AG09309 (cell line): ENCODE measurements at regions not wholly inside any gene's neighbourhood (a gene's known extent, or its start where the extent isn't known, plus 50 kb on each side); places are given as distances from the start of the nearest gene placed in this dataset.

Experiments
- DNase-seq: peaks from one replicate; pipeline ENCODE4 v3.0.0-alpha.2; 2010; ENCODE audit warnings: low read depth
- H3K4me3 ChIP-seq: 2 replicates; pipeline ENCODE4 v1.5.1; 2011; ENCODE audit warnings: mild to moderate bottlenecking, low read depth, low read length, moderate library complexity; ENCODE audit not compliant: control insufficient read depth
- CTCF ChIP-seq: IDR thresholded peaks from 2 replicates; pipeline ENCODE4 v1.5.1; 2011; ENCODE audit warnings: mild to moderate bottlenecking, low read depth, low read length, inconsistent platforms; ENCODE audit not compliant: insufficient read depth, control insufficient read depth; ENCODE audit errors: missing control alignments

DNA sequence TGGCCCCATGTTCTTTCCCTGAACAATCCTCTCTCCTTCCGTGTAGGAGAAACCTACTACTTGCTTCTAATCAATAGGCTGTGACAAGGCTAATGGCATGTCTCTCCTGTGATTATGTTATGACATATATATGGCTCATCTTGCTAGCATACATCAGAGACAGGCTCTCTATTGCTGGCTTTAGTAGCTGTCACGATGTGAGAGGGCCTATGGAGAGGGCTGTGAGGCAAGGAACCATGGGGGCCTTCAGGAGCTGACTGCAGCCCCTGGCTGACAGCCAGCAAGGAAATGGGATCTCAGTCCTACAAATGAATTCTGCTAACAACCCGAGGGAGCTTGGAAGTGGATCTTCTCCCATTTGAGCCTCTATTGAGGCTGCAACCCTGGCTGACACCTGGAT, 96.3 kb downstream of the EOMES start:
- H3K4me3 ChIP-seq: no peak overlapping the region
- no peak for TF ChIP-seq CTCF
- no peak for DNase-seq

DNA sequence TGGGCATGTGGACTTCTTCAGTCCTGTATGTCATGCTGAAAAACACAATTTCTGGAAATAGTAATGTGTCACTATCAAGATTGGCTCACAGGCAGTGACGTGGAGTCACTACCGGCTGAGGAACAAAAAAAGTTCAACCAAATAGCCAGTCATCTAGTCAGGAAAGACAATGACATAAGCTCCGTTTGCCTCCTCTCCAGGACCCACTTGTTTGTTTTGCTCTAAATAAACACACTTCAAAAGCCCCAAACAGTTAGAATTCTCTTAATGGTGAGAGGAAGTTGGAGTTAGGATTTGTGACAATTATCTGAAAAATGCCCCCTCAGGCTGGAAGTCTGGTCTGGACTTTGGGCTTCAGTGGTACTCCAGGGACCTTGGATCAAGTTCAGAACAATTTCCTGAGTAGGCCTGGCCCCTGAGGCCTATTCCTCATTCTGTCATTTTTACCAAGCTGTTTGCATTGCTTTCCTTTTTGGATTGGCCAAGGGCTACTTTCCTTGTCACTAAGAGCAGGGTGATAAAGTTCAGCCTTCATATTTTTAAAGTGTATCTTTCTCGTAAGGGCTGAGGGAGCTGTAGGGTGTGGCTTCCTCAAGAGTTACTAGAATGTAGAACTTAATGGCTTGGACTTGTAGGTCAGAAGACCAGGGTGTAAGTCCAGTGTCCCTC, 98.9 kb downstream of the EOMES start:
- no peak overlapping the region for H3K4me3 ChIP-seq
- TF ChIP-seq CTCF: no peak
- DNase-seq: no peak

DNA sequence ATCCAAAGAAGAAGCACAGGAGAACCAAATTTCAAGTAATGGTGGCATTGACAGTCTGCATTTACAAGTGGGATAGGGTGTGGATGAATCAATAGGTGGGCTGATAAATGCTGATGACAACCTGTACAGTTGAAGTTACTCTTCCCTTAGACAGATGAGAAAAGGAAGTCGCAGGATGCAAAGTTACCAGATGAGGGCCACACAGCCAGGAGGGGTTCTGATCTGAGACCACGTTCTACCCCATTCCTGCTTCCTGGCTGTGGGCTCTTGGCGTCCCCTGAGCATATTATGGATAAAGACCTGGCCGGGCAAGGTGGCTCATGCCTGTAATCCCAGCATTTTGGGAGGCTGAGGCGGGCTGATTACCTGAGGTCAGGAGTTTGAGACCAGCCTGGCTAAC, 104.6 kb downstream of the EOMES start:
- DNase-seq: no peak
- H3K4me3 ChIP-seq: no peak overlapping the region
- TF ChIP-seq CTCF: no peak

DNA sequence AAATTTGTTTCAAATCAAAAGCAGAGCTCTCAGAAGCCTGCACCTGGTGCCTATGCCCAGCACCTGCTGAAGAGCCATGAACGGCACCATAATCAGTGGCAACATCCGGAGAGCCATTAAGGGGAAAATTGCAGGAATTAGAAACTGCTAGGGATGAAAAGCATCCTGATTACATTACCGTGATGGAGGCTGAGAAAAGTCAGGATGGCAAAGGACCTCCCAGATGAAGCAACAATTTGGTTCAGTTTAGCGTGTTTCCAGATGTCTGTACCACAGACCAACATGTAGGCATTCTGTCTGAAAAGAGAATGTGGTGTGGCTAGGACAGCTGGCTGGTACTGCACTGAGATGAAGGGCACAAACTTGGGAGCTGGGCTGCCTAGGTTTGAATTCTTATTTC, 106.1 kb downstream of the EOMES start:
- no peak for TF ChIP-seq CTCF
- H3K4me3 ChIP-seq: no peak overlapping the region
- DNase-seq: no peak

GRCh38 chr3:27615555-27615954, 106.6 kb downstream of the EOMES start:
- no peak for TF ChIP-seq CTCF
- no peak for DNase-seq
- H3K4me3 ChIP-seq: no peak overlapping the region

DNA sequence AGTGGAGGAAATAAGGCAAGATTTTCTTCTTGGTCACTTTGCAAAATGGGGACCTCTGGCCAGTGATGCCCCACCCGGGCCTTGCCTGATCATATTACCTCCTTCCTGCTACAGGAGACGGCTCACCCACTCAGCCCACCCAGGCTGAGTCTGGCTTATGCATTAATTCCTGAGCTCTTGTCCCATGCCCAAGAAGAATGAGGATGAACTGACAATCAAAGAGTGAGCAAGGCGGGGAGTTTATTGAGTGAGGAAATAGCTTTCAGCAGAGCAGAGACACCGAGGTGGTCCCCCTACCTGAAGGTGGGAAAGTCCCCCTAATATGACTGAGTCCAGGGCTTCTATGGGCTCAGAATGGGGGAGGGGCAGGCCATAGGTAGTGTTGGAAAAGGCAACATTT, 107.5 kb downstream of the EOMES start:
- no peak overlapping the region for H3K4me3 ChIP-seq
- no peak for DNase-seq
- TF ChIP-seq CTCF: no peak
